Hematopoietic multipotent progenitor cell treated with erythropoietin and hydrocortisone succinate and interleukin-3 and kit ligand, for 6 days (in vitro differentiated cells): ENCODE measurements at regions not wholly inside any gene's neighbourhood (a gene's known extent, or its start where the extent isn't known, plus 50 kb on each side); places are given as distances from the start of the nearest gene placed in this dataset.
"Not testable (repeated sequence)": the region's sequence is repeated elsewhere in the genome, so short reads cannot be mapped to it uniquely, and the experiment has no call there.

ENCODE experiments used
- DNase-seq: peaks from one replicate; pipeline ENCODE4 v3.0.0-alpha.2; 2015

GRCh38 chr3:147675761-147676160 is 266.6 kb downstream of the ZIC1 start:
- no peak for DNase-seq

- DNase-seq, result no peak
These were observed 271.8 kb downstream of the ZIC1 start for GRCh38 chr3:147680837-147681483.

GRCh38 chr3:147688868-147689267 is 279.7 kb downstream of the ZIC1 start:
- DNase-seq, result no peak

GRCh38 chr3:147699175-147699838 is 290.1 kb downstream of the ZIC1 start:
- DNase-seq, result no peak

GRCh38 chr3:147701195-147701594 is 292.0 kb downstream of the ZIC1 start:
- no peak for DNase-seq

GRCh38 chr3:147702509-147702908 is 293.3 kb downstream of the ZIC1 start:
- no peak for DNase-seq

- DNase-seq, result peak; percentile 10
These were observed 296.5 kb downstream of the ZIC1 start for GRCh38 chr3:147705651-147706051.

- not testable (repeated sequence) for DNase-seq
These were observed 301.6 kb downstream of the ZIC1 start for GRCh38 chr3:147710753-147711152.

- no peak for DNase-seq
These were observed 303.2 kb downstream of the ZIC1 start for GRCh38 chr3:147712357-147712756.

GRCh38 chr3:147712758-147713157 is 303.6 kb downstream of the ZIC1 start:
- not testable (repeated sequence) for DNase-seq

GRCh38 chr3:147713234-147714133 is 304.3 kb downstream of the ZIC1 start:
- DNase-seq, result peak; percentile 17

- no peak for DNase-seq
These were observed 320.5 kb downstream of the ZIC1 start for GRCh38 chr3:147729641-147730040.

- DNase-seq, result no peak
These were observed 321.1 kb downstream of the ZIC1 start for GRCh38 chr3:147730284-147730683.

- peak; percentile 50 for DNase-seq
These were observed 324.1 kb downstream of the ZIC1 start for GRCh38 chr3:147733217-147733616.

GRCh38 chr3:147735616-147736015 is 326.5 kb downstream of the ZIC1 start:
- no peak for DNase-seq

GRCh38 chr3:147736226-147736625 is 327.1 kb downstream of the ZIC1 start:
- DNase-seq, result peak; percentile 5

GRCh38 chr3:147737376-147737775 is 328.2 kb downstream of the ZIC1 start:
- DNase-seq, result no peak

GRCh38 chr3:147740928-147741327 is 331.8 kb downstream of the ZIC1 start:
- no peak for DNase-seq

GRCh38 chr3:147744967-147745366 is 335.8 kb downstream of the ZIC1 start:
- no peak for DNase-seq

GRCh38 chr3:147755310-147755709 is 346.1 kb downstream of the ZIC1 start:
- DNase-seq, result no peak

GRCh38 chr3:147756476-147756875 is 347.3 kb downstream of the ZIC1 start:
- no peak for DNase-seq

- DNase-seq, result no peak
These were observed 348.7 kb downstream of the ZIC1 start for GRCh38 chr3:147757866-147758265.

- no peak for DNase-seq
These were observed 349.6 kb downstream of the ZIC1 start for GRCh38 chr3:147758771-147759170.

- no peak for DNase-seq
These were observed 350.9 kb downstream of the ZIC1 start for GRCh38 chr3:147760085-147760484.
